ENCODE measurements at regions not wholly inside any gene's neighbourhood (a gene's known extent, or its start where the extent isn't known, plus 50 kb on each side); places are given as distances from the start of the nearest gene placed in this dataset.

DNA sequence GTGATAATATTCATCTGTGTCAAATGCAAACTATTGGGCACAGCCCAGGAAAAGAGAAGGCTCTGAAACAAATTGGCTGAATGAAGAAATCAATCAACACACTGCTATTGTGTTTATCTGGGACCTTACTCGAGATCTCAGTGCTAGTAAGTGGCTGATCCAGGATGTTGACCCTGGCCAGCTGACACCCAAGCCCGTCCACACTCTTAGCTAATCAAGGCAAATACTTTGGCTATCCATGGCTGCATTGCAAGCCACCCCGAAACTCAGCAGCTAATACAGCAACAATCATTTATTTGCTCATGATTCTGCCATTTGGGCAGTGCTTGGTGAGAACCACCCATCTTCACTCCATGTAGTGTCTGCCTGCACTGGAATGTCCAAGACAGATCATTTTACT, 74.1 kb upstream of the UBE3A start:
- TF ChIP-seq CTCF (IDR thresholded peaks at IDR 0.05; ENCODE audit: poor library complexity): no peak
- TF ChIP-seq EZH2 (IDR thresholded peaks at IDR 0.05; ENCODE audit: borderline replicate concordance): no peak

Data from hepatocyte (in vitro differentiated cells).